Neural progenitor cell (in vitro differentiated cells): ENCODE measurements at regions not wholly inside any gene's neighbourhood (a gene's known extent, or its start where the extent isn't known, plus 50 kb on each side); places are given as distances from the start of the nearest gene placed in this dataset.

Experiments used
- CTCF ChIP-seq: fragments of 200-600 bp; sonication (generic); IDR thresholded peaks from 2 replicates; pipeline ENCODE4 v1.5.1; 2017; ENCODE audit warnings: antibody characterized with exemption, mild to moderate bottlenecking
- EZH2 ChIP-seq: fragments of 200-600 bp; sonication (generic); IDR thresholded peaks from 2 replicates; pipeline ENCODE4 v1.6.1; 2017; ENCODE audit warnings: antibody characterized with exemption, mild to moderate bottlenecking, moderate library complexity
- EZH2phosphoT487 ChIP-seq: fragments of 200-600 bp; sonication (generic); IDR thresholded peaks from 2 replicates; pipeline ENCODE4 v1.6.1; 2017; ENCODE audit warnings: antibody characterized with exemption

GRCh38 chr11:105458071-105458470, 151.8 kb upstream of the GRIA4 start:
- TF ChIP-seq CTCF = no peak
- TF ChIP-seq EZH2 = no peak
- TF ChIP-seq EZH2phosphoT487 = no peak
